ENCODE measurements at regions not wholly inside any gene's neighbourhood (a gene's known extent, or its start where the extent isn't known, plus 50 kb on each side); places are given as distances from the start of the nearest gene placed in this dataset.

DNA sequence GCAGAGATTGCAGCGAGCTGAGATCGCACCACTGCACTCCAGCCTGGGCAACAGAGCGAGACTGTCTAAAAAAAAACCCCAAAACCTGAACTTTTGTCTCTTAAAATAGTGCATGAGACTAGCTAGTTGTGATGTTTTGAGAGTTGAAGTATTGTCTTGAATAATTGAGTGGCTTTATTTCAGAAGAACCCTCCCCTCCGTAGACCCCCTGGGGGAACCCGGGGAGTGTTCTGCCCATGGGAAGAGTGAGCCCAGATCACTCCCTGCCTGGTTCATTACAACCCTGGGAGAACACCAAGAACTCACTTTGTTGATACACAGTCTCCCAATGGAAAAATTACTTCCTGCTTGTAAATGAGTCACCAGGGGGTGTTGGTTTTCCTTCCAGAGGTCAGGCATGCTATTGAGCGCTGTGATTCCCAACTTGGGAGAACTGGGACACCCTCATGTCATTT lies 65.3 kb upstream of the SHISA3 start:
- no peak for DNase-seq

DNA sequence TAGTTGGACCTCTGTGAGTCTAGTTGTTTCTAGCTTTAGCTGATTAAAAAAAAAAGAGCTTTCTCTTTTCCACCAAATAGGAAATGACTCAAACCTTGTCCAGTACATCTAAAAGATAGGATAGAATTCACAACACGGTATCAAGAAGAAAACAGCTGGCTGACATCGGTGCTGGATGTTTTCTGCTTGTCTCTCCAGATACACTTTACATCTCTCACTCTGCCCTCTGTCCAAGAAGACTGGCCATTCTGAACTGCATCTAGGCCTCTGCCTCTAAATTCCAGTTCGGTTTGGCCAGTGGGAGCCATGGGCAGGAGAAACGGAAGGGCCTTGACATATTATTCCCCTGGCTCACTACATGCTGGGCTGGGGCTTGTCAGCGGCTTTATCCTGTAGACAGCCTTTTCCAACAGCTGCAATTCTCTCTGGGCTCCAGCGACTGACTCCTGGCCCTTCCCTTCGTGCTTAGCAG lies 57.3 kb upstream of the SHISA3 start:
- DNase-seq, result no peak

DNA sequence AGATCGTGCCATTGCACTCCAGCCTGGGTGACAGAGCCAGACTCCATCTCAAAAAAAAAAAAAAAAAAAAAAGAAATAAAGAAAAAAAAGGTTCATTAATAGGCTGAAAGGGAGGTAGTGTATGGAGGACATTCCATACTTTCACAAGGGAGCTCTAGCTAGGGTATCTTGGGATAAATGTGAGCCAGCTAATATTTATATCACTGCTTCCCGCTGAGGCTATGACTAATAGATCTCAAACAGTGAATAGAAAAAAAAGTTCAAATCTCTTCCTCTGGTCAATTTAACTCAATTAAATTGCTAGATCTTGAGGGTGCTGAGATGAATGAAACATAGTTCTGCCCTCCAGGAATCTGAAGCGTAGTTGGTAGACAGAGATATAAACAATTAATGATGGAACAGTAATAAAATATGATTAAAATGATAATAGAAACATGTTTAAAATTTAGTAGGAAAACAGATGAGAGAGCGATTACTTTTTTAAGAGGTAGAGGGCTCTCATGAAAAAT lies 55.7 kb upstream of the SHISA3 start:
- no peak for DNase-seq

DNA sequence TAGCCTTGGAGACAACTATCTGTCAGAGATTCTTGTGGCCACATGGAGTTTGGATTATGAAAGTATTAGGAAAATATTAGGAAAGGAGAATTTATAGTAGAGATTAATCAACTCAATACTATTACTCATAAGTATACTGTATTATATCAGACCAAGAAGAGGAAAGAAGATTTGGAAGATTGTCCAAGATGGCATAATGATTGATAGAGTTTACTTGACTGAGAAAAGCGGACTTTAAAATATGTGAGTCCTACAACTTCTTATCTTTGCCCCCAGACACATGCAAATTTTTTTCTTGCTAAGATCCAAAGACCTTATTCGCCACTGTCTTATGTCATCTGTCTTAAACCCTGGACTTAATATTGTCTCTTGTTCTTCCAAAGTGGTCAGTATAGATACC lies 54.8 kb upstream of the SHISA3 start:
- no peak for DNase-seq

DNA sequence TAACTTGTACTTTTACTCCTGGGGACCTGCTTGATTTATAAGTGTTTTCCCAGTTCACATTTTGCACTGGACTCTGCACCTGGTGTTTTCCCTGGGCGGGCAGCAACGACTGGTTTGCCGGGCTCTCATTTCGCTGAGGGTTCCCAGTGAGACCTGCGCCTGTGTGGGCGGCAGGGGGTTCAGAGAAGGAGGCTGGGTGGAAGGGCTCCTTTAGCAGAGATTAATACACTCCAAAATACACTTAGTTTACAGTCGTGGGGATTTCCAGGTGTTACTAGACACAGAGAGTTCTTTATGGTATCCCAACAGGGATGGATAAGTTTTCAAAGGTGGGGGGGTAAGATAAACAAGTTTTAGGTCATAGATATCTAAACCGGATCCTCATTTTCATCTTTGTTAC lies 53.0 kb upstream of the SHISA3 start:
- no peak for DNase-seq

DNA sequence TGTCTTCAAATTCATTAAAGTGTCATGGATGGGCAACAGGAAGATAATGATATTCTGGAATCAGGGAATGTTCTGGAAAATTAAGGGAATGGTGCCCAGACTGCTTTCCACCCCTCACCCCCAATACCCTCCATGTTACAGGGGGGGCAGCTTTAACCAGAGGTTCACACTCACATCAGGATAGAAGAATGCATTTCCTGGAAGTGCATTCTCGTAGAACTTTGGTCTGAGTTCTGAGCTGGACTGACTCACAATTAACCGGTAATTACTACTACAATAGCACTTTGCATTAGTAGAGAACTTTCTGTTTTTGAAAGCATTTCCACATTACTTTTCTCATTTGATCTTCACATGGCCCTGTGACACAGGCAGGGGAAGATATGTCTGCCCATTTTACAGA lies 52.5 kb upstream of the SHISA3 start:
- DNase-seq, result no peak

DNA sequence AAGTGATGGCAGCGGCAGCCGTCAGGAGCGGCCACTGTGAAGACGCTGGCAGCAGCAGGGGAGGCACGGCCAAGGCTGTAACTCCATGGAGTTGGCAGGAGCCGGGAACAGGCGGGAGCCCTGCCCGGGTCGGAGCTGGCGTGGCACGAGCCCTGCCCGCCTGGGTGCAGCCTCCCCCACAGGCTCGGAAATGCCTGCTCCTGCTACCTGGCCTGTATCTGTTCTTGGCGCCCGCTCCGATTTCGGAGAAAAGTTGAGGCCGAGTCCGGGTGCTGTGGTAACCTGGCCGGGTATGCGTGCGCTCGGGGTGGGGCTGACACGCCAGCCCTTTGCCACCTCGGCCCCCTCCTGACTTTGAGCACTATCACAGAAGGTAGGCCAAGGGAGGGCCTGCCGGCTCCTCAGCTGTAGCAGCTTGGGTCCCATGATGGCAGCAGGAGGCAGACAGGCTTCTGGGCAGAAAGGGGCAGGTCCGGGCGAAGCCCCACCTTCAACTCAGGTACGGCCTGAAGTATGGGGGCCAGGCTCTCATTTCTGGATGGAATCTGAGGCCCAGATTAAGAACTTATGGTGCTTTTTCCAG lies 51.2 kb upstream of the SHISA3 start:
- no peak for DNase-seq

DNA sequence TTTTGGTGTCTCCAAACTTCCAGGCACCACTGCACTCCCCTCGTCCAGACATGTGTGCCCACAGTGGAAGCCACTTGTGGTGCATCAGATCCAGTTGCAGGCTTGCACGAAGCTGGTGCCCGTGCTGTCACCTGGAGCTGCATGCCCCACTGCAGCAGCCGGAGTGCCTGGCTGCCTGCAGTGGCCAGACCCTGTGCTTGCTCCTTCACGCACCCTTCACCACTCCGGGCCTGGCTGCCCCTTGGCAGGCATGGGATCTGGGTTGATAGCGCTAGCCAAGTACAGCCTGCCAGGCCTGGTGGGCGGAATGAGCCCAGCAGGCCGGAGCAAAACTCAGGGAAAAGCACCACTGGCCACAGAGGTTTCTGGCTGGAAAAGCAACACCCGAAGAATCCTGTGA lies 50.2 kb upstream of the SHISA3 start:
- no peak for DNase-seq

Data from activated CD4-positive, alpha-beta T cell treated with anti-CD3 and anti-CD28 coated beads, Interleukin-2, amount 50 U/mL, for 16 hours (primary cell).